HEK293 (cell line): ENCODE measurements at regions not wholly inside any gene's neighbourhood (a gene's known extent, or its start where the extent isn't known, plus 50 kb on each side); places are given as distances from the start of the nearest gene placed in this dataset.

ENCODE experiments used
- CTCF ChIA-PET: fragments of 350-600 bp; formaldehyde crosslinking; extraction: SDS; loops from one replicate; lab custom pipeline; 2021; ENCODE audit warnings: antibody characterized with exemption; lab: Yijun Ruan, JAX
- POLR2A ChIA-PET: fragments of 300-600 bp; formaldehyde crosslinking; extraction: SDS; loops from one replicate; lab custom pipeline; 2020; ENCODE audit warnings: antibody characterized with exemption, inconsistent platforms; lab: Yijun Ruan, JAX
- H3K27ac ChIP-seq: fragments of 200-500 bp; sonication (Bioruptor generic); 2 replicates; pipeline ENCODE4 v1.5.1; 2014; ENCODE audit warnings: low read depth, low read length, control low read depth, inconsistent platforms; ENCODE audit errors: extremely low read depth
- H3K36me3 ChIP-seq, 2 experiments: fragments of 200-500 bp in 1 of 2; sonication (Bioruptor generic) in 1 of 2; 1 replicate in 1 of 2; 2 replicates in 1 of 2; pipeline ENCODE4 v1.5.1; 2014 to 2017; ENCODE audit warnings: inconsistent platforms in 2 of 2, low read length in 2 of 2; ENCODE audit not compliant: control insufficient read depth in 2 of 2, insufficient read depth in 1 of 2
- H3K4me1 ChIP-seq: fragments of 200-500 bp; sonication (Bioruptor generic); 2 replicates; pipeline ENCODE4 v1.5.1; 2014; ENCODE audit warnings: mild to moderate bottlenecking, low read length, inconsistent platforms; ENCODE audit not compliant: control insufficient read depth, insufficient read depth
- H3K4me3 ChIP-seq: 2 replicates; pipeline ENCODE4 v1.5.1; 2011; ENCODE audit warnings: low read depth, mild to moderate bottlenecking, control low read depth, low read length, moderate library complexity
- H3K9me3 ChIP-seq: fragments of 200-500 bp; sonication (Bioruptor generic); 2 replicates; pipeline ENCODE4 v1.5.1; 2014; ENCODE audit warnings: low read depth, low read length, inconsistent platforms; ENCODE audit not compliant: control insufficient read depth, insufficient read depth
- BCL11B ChIP-seq: fragments of 450-650 bp; formaldehyde crosslinking; IDR thresholded peaks from 2 replicates; pipeline ENCODE4 v1.5.1; 2016; ENCODE audit warnings: low read depth, missing biosample characterization, missing genetic modification characterization
- CTCF ChIP-seq: fragments of 450-650 bp; formaldehyde crosslinking; IDR thresholded peaks from 2 replicates; pipeline ENCODE4 v1.5.1; 2016; ENCODE audit warnings: missing biosample characterization, missing genetic modification characterization
- EGR2 ChIP-seq: fragments of 450-650 bp; formaldehyde crosslinking; IDR thresholded peaks from 2 replicates; pipeline ENCODE4 v1.5.1; 2016; ENCODE audit warnings: low read depth, missing biosample characterization, missing genetic modification characterization
- KLF9 ChIP-seq: fragments of 450-650 bp; formaldehyde crosslinking; IDR thresholded peaks from 2 replicates; pipeline ENCODE4 v1.5.1; 2016; ENCODE audit warnings: missing biosample characterization, missing genetic modification characterization, low read depth
- MZF1 ChIP-seq: fragments of 450-650 bp; formaldehyde crosslinking; IDR thresholded peaks from 2 replicates; pipeline ENCODE4 v1.5.1; 2017; ENCODE audit warnings: missing biosample characterization, missing genetic modification characterization, borderline replicate concordance
- OSR2 ChIP-seq: fragments of 450-650 bp; formaldehyde crosslinking; IDR thresholded peaks from 2 replicates; pipeline ENCODE4 v1.5.1; 2016; ENCODE audit warnings: missing biosample characterization, missing genetic modification characterization
- PRDM1 ChIP-seq: fragments of 450-650 bp; formaldehyde crosslinking; IDR thresholded peaks from 2 replicates; pipeline ENCODE4; 2016; ENCODE audit warnings: missing biosample characterization, missing genetic modification characterization
- SETDB1 ChIP-seq: IDR thresholded peaks from one replicate; pipeline ENCODE4 v1.6.1; 2017; ENCODE audit warnings: mild to moderate bottlenecking, low read length, moderate library complexity, mixed read lengths; ENCODE audit not compliant: insufficient read length
- ZBTB44 ChIP-seq: fragments of 450-650 bp; IDR thresholded peaks from 2 replicates; pipeline ENCODE4 v1.5.1; 2018; ENCODE audit warnings: missing biosample characterization, mild to moderate bottlenecking, missing genetic modification characterization
- ZFHX2 ChIP-seq: fragments of 450-650 bp; formaldehyde crosslinking; conservative IDR thresholded peaks from 2 replicates; pipeline ENCODE4 v1.5.1; 2016; ENCODE audit warnings: missing biosample characterization, missing genetic modification characterization
- ZNF157 ChIP-seq: fragments of 450-650 bp; formaldehyde crosslinking; IDR thresholded peaks from 2 replicates; pipeline ENCODE4 v1.5.1; 2016; ENCODE audit warnings: missing biosample characterization, missing genetic modification characterization
- ZNF16 ChIP-seq: fragments of 450-650 bp; formaldehyde crosslinking; IDR thresholded peaks from 2 replicates; pipeline ENCODE4 v1.5.1; 2016; ENCODE audit warnings: low read depth, missing biosample characterization, missing genetic modification characterization
- ZNF23 ChIP-seq: fragments of 450-650 bp; formaldehyde crosslinking; IDR thresholded peaks from 2 replicates; pipeline ENCODE4 v1.5.1; 2016; ENCODE audit warnings: missing biosample characterization, missing genetic modification characterization, borderline replicate concordance
- ZNF280C ChIP-seq: fragments of 450-650 bp; formaldehyde crosslinking; IDR thresholded peaks from 2 replicates; pipeline ENCODE4 v1.5.1; 2016; ENCODE audit warnings: missing biosample characterization, missing genetic modification characterization
- ZNF335 ChIP-seq: fragments of 450-650 bp; formaldehyde crosslinking; conservative IDR thresholded peaks from 2 replicates; pipeline ENCODE4 v1.5.1; 2016; ENCODE audit warnings: missing biosample characterization, missing genetic modification characterization
- ZNF350 ChIP-seq: fragments of 450-650 bp; formaldehyde crosslinking; IDR thresholded peaks from 2 replicates; pipeline ENCODE4 v1.5.0; 2017; ENCODE audit warnings: missing biosample characterization, mild to moderate bottlenecking, missing genetic modification characterization
- ZNF354C ChIP-seq: fragments of 450-650 bp; formaldehyde crosslinking; IDR thresholded peaks from 2 replicates; pipeline ENCODE4 v1.5.1; 2016; ENCODE audit warnings: missing biosample characterization, missing genetic modification characterization, low read depth, borderline replicate concordance
- ZNF521 ChIP-seq: fragments of 450-650 bp; formaldehyde crosslinking; IDR thresholded peaks from 2 replicates; pipeline ENCODE4 v1.5.1; 2017; ENCODE audit warnings: missing biosample characterization, mild to moderate bottlenecking, missing genetic modification characterization
- ZNF549 ChIP-seq: fragments of 450-650 bp; IDR thresholded peaks from 2 replicates; pipeline ENCODE4 v1.5.1; 2018; ENCODE audit warnings: missing biosample characterization, missing genetic modification characterization, mild to moderate bottlenecking, inconsistent platforms, moderate library complexity
- ZNF654 ChIP-seq: fragments of 450-650 bp; formaldehyde crosslinking; IDR thresholded peaks from 2 replicates; pipeline ENCODE4 v1.5.1; 2016; ENCODE audit warnings: low read depth, missing biosample characterization, missing genetic modification characterization

GRCh38 chr5:82796643-82797416 lies 280.4 kb downstream of the TMEM167A start (continued):
- TF ChIP-seq CTCF (no peak), ZNF549 (tag by site-specific recombination) (no peak)

GRCh38 chr5:82794876-82795275 lies 282.3 kb downstream of the TMEM167A start:
- Histone ChIP-seq H3K9me3 (no peaks in the 10 kb centered on the region), H3K4me1 (no peaks in the 10 kb centered on the region), H3K36me3 (no peaks in the 10 kb centered on the region), H3K4me3 (no peak overlapping the region), H3K27ac (no peak overlapping the region)
- CTCF ChIA-PET: interaction anchor here (0.7 to 1.0 kb wide), 5 partner anchors 15 to 780 kb away, joined by 3 to 4 read pairs (median 3); no protein-coding TSS in a partner anchor
- POLR2A ChIA-PET: no interaction called here
- TF ChIP-seq ZFHX2 (tag by site-specific recombination) (no peak), KLF9 (no peak)

- POLR2A ChIA-PET: no interaction called here
- TF ChIP-seq PRDM1 (tag by site-specific recombination) (no peak), ZNF16 (tag by site-specific recombination) (no peak), ZNF335 (tag by site-specific recombination) (no peak), OSR2 (tag by site-specific recombination) (no peak), BCL11B (tag by site-specific recombination) (no peak), ZNF521 (tag by site-specific recombination) (no peak), ZNF23 (tag by site-specific recombination) (no peak)
- CTCF ChIA-PET: interaction anchor here (0.6 to 1.0 kb wide), 8 partner anchors 14 to 1340 kb away, joined by 3 read pairs; no protein-coding TSS in a partner anchor
- Histone ChIP-seq H3K36me3 (no peaks in the 10 kb centered on the region), H3K9me3 (no peaks in the 10 kb centered on the region), H3K27ac (no peak overlapping the region), H3K4me3 (no peak overlapping the region), H3K4me1 (no peaks in the 10 kb centered on the region)
Observed at GRCh38 chr5:82793808-82794419, 283.3 kb downstream of the TMEM167A start.

- POLR2A ChIA-PET: no interaction called here
- CTCF ChIA-PET: interaction anchor here (1.2 kb wide), 1 partner anchor 151 kb away, joined by 5 read pairs; no protein-coding TSS in a partner anchor
- Histone ChIP-seq H3K36me3 (no peaks in the 10 kb centered on the region), H3K27ac (no peak overlapping the region), H3K4me1 (no peaks in the 10 kb centered on the region), H3K9me3 (no peaks in the 10 kb centered on the region), H3K4me3 (no peak overlapping the region)
- no peak for TF ChIP-seq SETDB1
- no peak for TF ChIP-seq ZNF654 (tag by site-specific recombination)
Observed at GRCh38 chr5:82792096-82792495, 285.1 kb downstream of the TMEM167A start.

- ChIA-PET CTCF (interaction anchor here (0.5 kb wide), 1 partner anchor 437 kb away, joined by 4 read pairs; no protein-coding TSS in a partner anchor), POLR2A (no interaction called here)
- peaks cover 5% of the 10 kb centered on the region; the same call in 1 of the 2 replicates for H3K4me1 ChIP-seq
- H3K27ac ChIP-seq: no peak overlapping the region
- H3K9me3 ChIP-seq: no peaks in the 10 kb centered on the region
- H3K36me3 ChIP-seq: no peaks in the 10 kb centered on the region
- no peak overlapping the region for H3K4me3 ChIP-seq
- TF ChIP-seq ZNF157 (tag by site-specific recombination): no peak
- no peak for TF ChIP-seq SETDB1
- TF ChIP-seq ZBTB44 (tag by site-specific recombination): no peak
- no peak for TF ChIP-seq MZF1 (tag by site-specific recombination)
- no peak for TF ChIP-seq ZNF280C (tag by site-specific recombination)
- no peak for TF ChIP-seq ZNF354C (tag by site-specific recombination)
- TF ChIP-seq ZNF350 (tag by site-specific recombination): no peak
- TF ChIP-seq EGR2: no peak
Observed at GRCh38 chr5:82789095-82789494, 288.1 kb downstream of the TMEM167A start.
